ENCODE measurements at regions not wholly inside any gene's neighbourhood (a gene's known extent, or its start where the extent isn't known, plus 50 kb on each side); places are given as distances from the start of the nearest gene placed in this dataset.
"Not testable (repeated sequence)": the region's sequence is repeated elsewhere in the genome, so short reads cannot be mapped to it uniquely, and the experiment has no call there.

DNA sequence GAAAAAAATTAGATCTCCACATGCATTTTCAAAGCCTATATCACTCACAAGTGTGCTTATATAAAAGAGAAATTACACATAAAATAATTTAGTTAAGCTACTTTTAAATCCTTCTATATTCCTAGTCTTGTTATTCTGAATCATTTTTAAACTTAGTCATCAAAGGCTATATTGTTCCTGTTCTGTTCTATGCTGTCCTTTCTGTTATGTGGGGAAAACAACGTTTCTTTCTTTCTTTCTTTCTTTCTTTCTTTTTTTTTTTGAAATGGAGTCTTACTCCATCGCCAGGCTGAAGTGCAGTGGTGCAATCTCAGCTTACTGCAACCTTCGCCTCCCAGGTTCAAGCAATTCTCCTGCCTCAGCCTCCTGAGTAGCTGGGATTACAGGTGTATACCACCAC, 389.2 kb upstream of the FTMT start:
- WGBS, 2 donors (ENCODE audit: low coverage in 1 of 2) = 62% methylated on average over 3 of the region's 3 CpGs; no CpG with 5 or more reads in 1 of the 2 donors
- no peak overlapping the region for H3K27ac ChIP-seq
- TF ChIP-seq POLR2AphosphoS5 (IDR thresholded peaks at IDR 0.05) (no peak), POLR2A (IDR thresholded peaks at IDR 0.05) (no peak), EP300 (IDR thresholded peaks at IDR 0.05) (no peak)
- TF ChIP-seq, protein P1, sequence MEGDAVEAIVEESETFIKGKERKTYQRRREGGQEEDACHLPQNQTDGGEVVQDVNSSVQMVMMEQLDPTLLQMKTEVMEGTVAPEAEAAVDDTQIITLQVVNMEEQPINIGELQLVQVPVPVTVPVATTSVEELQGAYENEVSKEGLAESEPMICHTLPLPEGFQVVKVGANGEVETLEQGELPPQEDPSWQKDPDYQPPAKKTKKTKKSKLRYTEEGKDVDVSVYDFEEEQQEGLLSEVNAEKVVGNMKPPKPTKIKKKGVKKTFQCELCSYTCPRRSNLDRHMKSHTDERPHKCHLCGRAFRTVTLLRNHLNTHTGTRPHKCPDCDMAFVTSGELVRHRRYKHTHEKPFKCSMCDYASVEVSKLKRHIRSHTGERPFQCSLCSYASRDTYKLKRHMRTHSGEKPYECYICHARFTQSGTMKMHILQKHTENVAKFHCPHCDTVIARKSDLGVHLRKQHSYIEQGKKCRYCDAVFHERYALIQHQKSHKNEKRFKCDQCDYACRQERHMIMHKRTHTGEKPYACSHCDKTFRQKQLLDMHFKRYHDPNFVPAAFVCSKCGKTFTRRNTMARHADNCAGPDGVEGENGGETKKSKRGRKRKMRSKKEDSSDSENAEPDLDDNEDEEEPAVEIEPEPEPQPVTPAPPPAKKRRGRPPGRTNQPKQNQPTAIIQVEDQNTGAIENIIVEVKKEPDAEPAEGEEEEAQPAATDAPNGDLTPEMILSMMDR (IDR thresholded peaks at IDR 0.05) = no peak
- no peak for ATAC-seq
- H3K9me3 ChIP-seq = no peaks in the 10 kb centered on the region
- no peaks in the 10 kb centered on the region for H3K4me1 ChIP-seq
- no peak overlapping the region for H3K4me3 ChIP-seq
- H3K27me3 ChIP-seq = no peaks in the 10 kb centered on the region
- H3K36me3 ChIP-seq = no peaks in the 10 kb centered on the region

- H3K9me3 ChIP-seq, H3K4me3 ChIP-seq, H3K36me3 ChIP-seq, H3K4me1 ChIP-seq, H3K27ac ChIP-seq, H3K27me3 ChIP-seq, ATAC-seq: not testable (repeated sequence)
Measured at GRCh38 chr5:121471222-121471621, 380.5 kb upstream of the FTMT start.

DNA sequence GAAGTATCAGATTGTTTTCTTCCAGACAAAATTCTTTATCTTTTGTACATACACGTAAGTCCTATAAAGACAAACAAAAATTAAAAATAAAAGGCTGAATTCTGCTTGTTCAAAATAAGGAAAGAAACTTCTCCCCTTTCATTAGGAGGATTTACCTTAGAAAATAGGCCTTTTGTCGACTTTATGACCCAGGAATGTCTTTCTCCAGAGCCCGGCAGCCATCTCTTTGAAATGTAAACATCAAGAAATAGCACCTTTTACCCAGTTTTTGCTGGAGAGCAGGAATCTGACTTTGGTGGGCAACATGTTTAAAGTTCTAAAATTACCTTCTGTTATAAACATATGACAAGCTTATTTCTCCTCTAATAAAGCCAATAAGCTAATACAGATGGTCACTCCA, 373.0 kb upstream of the FTMT start:
- WGBS, 2 donors (ENCODE audit: low coverage in 1 of 2) = 72 to 88% methylated on average over 3 of the region's 3 CpGs
- Histone ChIP-seq H3K27ac (no peak overlapping the region), H3K27me3 (no peaks in the 10 kb centered on the region), H3K4me1 (no peaks in the 10 kb centered on the region), H3K4me3 (no peak overlapping the region), H3K36me3 (no peaks in the 10 kb centered on the region), H3K9me3 (no peaks in the 10 kb centered on the region)
- ATAC-seq = no peak
- no peak for TF ChIP-seq POLR2AphosphoS5 (IDR thresholded peaks at IDR 0.05)
- TF ChIP-seq POLR2A (IDR thresholded peaks at IDR 0.05) = no peak
- no peak for TF ChIP-seq EP300 (IDR thresholded peaks at IDR 0.05)
- TF ChIP-seq, protein P1 (IDR thresholded peaks at IDR 0.05) = no peak

- TF ChIP-seq EP300 (IDR thresholded peaks at IDR 0.05) = no peak
- TF ChIP-seq POLR2A (IDR thresholded peaks at IDR 0.05) = no peak
- TF ChIP-seq POLR2AphosphoS5 (IDR thresholded peaks at IDR 0.05) = no peak
- TF ChIP-seq, protein P1 (IDR thresholded peaks at IDR 0.05) = no peak
- Histone ChIP-seq H3K9me3 (no peaks in the 10 kb centered on the region), H3K4me3 (no peak overlapping the region), H3K27ac (no peak overlapping the region), H3K36me3 (no peaks in the 10 kb centered on the region), H3K4me1 (no peaks in the 10 kb centered on the region), H3K27me3 (no peaks in the 10 kb centered on the region)
- no peak for ATAC-seq
Measured at GRCh38 chr5:121479337-121479736, 372.3 kb upstream of the FTMT start.

DNA sequence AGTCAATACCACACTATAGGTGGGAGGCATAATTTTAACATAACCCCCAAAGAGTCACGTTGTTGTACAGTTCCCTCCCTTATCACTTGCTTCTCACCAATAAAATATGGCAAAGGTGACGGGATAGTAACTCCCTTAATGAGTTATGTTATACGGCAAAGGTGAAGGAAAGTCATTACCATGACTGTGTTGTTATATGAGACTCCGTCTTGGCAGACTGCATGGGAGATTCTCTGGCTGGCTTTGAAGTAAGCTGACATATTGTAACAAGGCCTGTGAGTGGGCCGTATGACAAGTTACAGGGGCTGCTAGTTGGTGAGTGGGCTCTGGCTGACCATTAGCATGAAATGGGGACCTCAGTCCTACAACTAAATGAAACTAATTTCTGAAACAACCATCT, 366.4 kb upstream of the FTMT start:
- H3K9me3 ChIP-seq = no peaks in the 10 kb centered on the region
- H3K27ac ChIP-seq = no peak overlapping the region
- no peak for ATAC-seq
- TF ChIP-seq EP300 (IDR thresholded peaks at IDR 0.05) = no peak
- no peak for TF ChIP-seq POLR2AphosphoS5 (IDR thresholded peaks at IDR 0.05)
- TF ChIP-seq, protein P1 (IDR thresholded peaks at IDR 0.05) = no peak
- no peak for TF ChIP-seq POLR2A (IDR thresholded peaks at IDR 0.05)
- H3K4me3 ChIP-seq = no peak overlapping the region
- H3K4me1 ChIP-seq = no peaks in the 10 kb centered on the region
- no peaks in the 10 kb centered on the region for H3K27me3 ChIP-seq
- no peaks in the 10 kb centered on the region for H3K36me3 ChIP-seq
- 63 to 73% methylated on average over 3 to 4 of the region's 5 CpGs for WGBS, 2 donors (ENCODE audit: low coverage in 1 of 2)

DNA sequence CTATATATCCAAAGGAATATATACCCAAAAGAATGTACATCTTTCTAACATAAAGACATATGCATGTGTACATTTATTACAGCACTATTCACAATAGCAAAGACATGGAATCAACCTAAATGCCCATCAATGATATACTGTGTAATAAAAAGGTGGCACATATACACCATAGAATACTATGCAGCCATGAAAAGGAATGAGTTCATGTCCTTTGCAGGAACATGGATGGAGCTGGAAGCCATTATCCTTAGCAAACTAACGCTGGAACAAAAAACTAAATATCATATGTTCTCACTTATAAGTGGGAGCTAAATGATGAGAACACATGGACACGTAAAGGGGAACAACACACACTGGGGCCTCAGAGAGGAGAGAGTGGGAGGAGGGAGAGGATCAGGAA, 365.7 kb upstream of the FTMT start:
- WGBS, 2 donors (ENCODE audit: low coverage in 1 of 2) = 76 to 89% methylated on average over 2 of the region's 2 CpGs
- ATAC-seq = not testable (repeated sequence)

More for the DNA sequence above, 365.7 kb upstream of the FTMT start:
- not testable (repeated sequence) for H3K36me3 ChIP-seq, H3K4me1 ChIP-seq, H3K4me3 ChIP-seq, H3K27me3 ChIP-seq, H3K27ac ChIP-seq, H3K9me3 ChIP-seq
